PFSK-1 (cell line): ENCODE measurements at regions not wholly inside any gene's neighbourhood (a gene's known extent, or its start where the extent isn't known, plus 50 kb on each side); places are given as distances from the start of the nearest gene placed in this dataset.

Source experiments
- FOXP2 ChIP-seq: optimal IDR thresholded peaks from 2 replicates; pipeline ENCODE3; 2011; ENCODE audit warnings: borderline replicate concordance, control low read depth, inconsistent platforms; ENCODE audit not compliant: insufficient read depth; ENCODE audit errors: extremely low read length, extremely low read depth
- POLR2AphosphoS5 ChIP-seq: IDR thresholded peaks from 2 replicates; pipeline ENCODE4 v1.6.1; 2012; ENCODE audit warnings: low read depth, mild to moderate bottlenecking, control low read depth, low read length, moderate library complexity
- SIN3A ChIP-seq: IDR thresholded peaks from 2 replicates; pipeline ENCODE4 v1.6.1; 2012; ENCODE audit warnings: mild to moderate bottlenecking, low read length, moderate library complexity, borderline replicate concordance; ENCODE audit not compliant: insufficient read depth
- TAF1 ChIP-seq: IDR thresholded peaks from 2 replicates; pipeline ENCODE4 v1.6.1; 2012; ENCODE audit warnings: low read length, control low read depth, borderline replicate concordance; ENCODE audit not compliant: insufficient read depth
- TF ChIP-seq, protein P1 (sequence below), 2 experiments: IDR thresholded peaks; 2 replicates each; pipeline versions ENCODE4 v1.6.1 to v1.8.0; 2011 to 2012; ENCODE audit warnings: low read depth in 2 of 2, low read length in 2 of 2, control low read depth in 1 of 2, inconsistent platforms in 1 of 2, mild to moderate bottlenecking in 1 of 2, moderate library complexity in 1 of 2; ENCODE audit not compliant: insufficient read depth in 1 of 2

- TF ChIP-seq FOXP2 (no peak), SIN3A (no peak), POLR2AphosphoS5 (no peak), TAF1 (no peak)
- TF ChIP-seq, protein P1, sequence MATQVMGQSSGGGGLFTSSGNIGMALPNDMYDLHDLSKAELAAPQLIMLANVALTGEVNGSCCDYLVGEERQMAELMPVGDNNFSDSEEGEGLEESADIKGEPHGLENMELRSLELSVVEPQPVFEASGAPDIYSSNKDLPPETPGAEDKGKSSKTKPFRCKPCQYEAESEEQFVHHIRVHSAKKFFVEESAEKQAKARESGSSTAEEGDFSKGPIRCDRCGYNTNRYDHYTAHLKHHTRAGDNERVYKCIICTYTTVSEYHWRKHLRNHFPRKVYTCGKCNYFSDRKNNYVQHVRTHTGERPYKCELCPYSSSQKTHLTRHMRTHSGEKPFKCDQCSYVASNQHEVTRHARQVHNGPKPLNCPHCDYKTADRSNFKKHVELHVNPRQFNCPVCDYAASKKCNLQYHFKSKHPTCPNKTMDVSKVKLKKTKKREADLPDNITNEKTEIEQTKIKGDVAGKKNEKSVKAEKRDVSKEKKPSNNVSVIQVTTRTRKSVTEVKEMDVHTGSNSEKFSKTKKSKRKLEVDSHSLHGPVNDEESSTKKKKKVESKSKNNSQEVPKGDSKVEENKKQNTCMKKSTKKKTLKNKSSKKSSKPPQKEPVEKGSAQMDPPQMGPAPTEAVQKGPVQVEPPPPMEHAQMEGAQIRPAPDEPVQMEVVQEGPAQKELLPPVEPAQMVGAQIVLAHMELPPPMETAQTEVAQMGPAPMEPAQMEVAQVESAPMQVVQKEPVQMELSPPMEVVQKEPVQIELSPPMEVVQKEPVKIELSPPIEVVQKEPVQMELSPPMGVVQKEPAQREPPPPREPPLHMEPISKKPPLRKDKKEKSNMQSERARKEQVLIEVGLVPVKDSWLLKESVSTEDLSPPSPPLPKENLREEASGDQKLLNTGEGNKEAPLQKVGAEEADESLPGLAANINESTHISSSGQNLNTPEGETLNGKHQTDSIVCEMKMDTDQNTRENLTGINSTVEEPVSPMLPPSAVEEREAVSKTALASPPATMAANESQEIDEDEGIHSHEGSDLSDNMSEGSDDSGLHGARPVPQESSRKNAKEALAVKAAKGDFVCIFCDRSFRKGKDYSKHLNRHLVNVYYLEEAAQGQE (IDR thresholded peaks at IDR 0.05; ENCODE audit: insufficient read depth in 1 of 2, low read depth in 2 of 2, low read length in 2 of 2), result no peak
Observed at GRCh38 chr9:108673386-108673785, 182.4 kb downstream of the ACTL7B start.

GRCh38 chr9:108672475-108673190 lies 183.2 kb downstream of the ACTL7B start:
- TF ChIP-seq POLR2AphosphoS5, result no peak
- no peak for TF ChIP-seq TAF1
- TF ChIP-seq SIN3A, result no peak
- TF ChIP-seq FOXP2, result no peak
- TF ChIP-seq, protein P1 (IDR thresholded peaks at IDR 0.05; ENCODE audit: insufficient read depth in 1 of 2, low read depth in 2 of 2, low read length in 2 of 2), result no peak

- TF ChIP-seq, protein P1 (IDR thresholded peaks at IDR 0.05; ENCODE audit: insufficient read depth in 1 of 2, low read depth in 2 of 2, low read length in 2 of 2), result no peak
- TF ChIP-seq TAF1, result no peak
- no peak for TF ChIP-seq POLR2AphosphoS5
- no peak for TF ChIP-seq FOXP2
- no peak for TF ChIP-seq SIN3A
Observed at GRCh38 chr9:108671794-108672193, 184.0 kb downstream of the ACTL7B start.

GRCh38 chr9:108671176-108671575 lies 184.6 kb downstream of the ACTL7B start:
- TF ChIP-seq POLR2AphosphoS5 (no peak), TAF1 (no peak), SIN3A (no peak), FOXP2 (no peak)
- TF ChIP-seq, protein P1 (IDR thresholded peaks at IDR 0.05; ENCODE audit: insufficient read depth in 1 of 2, low read depth in 2 of 2, low read length in 2 of 2), result no peak
